ENCODE measurements at regions not wholly inside any gene's neighbourhood (a gene's known extent, or its start where the extent isn't known, plus 50 kb on each side); places are given as distances from the start of the nearest gene placed in this dataset.

- Mint-ChIP-seq H3K36me3 (ENCODE audit: low read depth) (no peaks in the 10 kb centered on the region), H3K27me3 (no peaks in the 10 kb centered on the region), H3K9me3 (no peaks in the 10 kb centered on the region), H3K4me1 (ENCODE audit: low read depth) (peaks cover 30% of the 10 kb centered on the region), H3K4me3 (no peak overlapping the region), H3K27ac (no peak overlapping the region)
- no peak for DNase-seq
Measured at GRCh38 chr3:111286746-111287145, 215.1 kb downstream of the NECTIN3 start.

DNA sequence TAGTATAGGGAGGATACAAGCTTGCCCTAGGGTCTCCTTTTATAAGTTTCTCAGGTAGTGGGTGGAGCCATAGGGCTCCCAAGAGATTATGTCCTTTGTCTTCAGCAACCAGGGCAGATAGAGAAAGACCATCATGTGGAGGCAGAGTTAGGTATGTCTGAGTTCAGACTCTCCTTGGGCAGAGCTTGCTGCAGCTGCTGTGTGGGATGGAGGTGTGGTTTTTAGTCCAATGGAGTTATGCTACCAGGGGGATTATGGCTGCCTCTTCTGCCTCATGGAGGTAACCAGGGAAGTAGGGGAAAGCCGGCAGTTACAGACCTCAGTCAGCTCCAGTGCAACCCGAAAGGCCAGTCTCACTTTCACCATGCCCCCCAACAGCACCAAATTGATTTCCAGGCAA lies 220.5 kb downstream of the NECTIN3 start:
- Mint-ChIP-seq H3K4me3 (no peak overlapping the region), H3K27me3 (no peaks in the 10 kb centered on the region), H3K9me3 (no peaks in the 10 kb centered on the region), H3K4me1 (ENCODE audit: low read depth) (peaks cover 3% of the 10 kb centered on the region), H3K36me3 (ENCODE audit: low read depth) (no peaks in the 10 kb centered on the region), H3K27ac (no peak overlapping the region)
- DNase-seq, result no peak

GRCh38 chr3:111299192-111299615 lies 227.6 kb downstream of the NECTIN3 start:
- no peak overlapping the region for H3K4me3 Mint-ChIP-seq
- DNase-seq, result no peak
- H3K27me3 Mint-ChIP-seq, result no peaks in the 10 kb centered on the region
- no peak overlapping the region for H3K27ac Mint-ChIP-seq
- H3K9me3 Mint-ChIP-seq, result no peaks in the 10 kb centered on the region
- peaks cover 15% of the 10 kb centered on the region for H3K4me1 Mint-ChIP-seq (ENCODE audit: low read depth)
- H3K36me3 Mint-ChIP-seq (ENCODE audit: low read depth), result no peaks in the 10 kb centered on the region

DNA sequence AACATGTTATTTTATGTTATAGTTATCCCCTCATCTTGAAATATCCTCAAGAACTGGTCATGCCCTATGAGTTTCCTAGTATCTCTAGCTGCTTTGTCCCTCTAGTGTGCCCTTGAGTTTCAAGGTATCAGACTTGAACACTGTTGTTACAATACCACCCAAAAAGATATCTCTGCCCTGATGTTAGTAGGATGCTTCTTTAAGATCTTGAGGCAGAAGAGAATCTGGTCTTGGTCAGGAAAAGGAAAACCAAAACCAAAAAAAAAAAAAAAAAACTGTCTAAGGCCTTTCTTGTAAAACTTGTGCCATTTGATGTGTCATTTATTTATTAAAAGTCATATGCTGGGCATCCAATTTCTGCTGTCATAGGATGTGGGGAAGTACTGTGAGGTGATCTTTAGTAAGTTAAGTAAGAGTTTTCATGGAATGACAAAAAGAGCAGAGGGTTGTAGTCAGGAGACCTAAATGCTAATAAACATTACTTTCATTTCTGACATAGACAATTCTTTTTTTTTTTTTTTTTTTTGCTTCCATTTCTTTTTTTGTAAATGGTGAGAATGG lies 229.7 kb downstream of the NECTIN3 start:
- Mint-ChIP-seq H3K27ac (no peak overlapping the region), H3K4me3 (no peak overlapping the region)

DNA sequence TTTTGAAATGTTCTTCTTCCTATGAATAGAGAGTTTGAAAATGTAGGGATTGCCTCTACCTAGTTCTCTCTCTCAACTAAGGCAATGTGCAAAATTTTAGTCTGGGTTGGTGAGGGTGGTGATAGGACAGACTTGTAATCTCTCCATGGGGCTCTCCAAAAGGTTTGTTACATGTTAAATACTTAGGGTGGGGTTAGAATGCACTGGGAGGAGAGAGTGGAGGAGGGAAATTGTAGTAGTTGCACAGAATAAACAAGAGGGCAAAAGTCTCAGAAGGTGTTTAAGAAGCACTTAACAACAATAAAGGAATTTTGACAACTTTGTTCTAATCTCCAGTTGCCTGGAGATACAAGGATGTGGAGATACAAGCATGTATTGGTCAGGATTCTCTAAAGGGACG lies 230.4 kb downstream of the NECTIN3 start:
- Mint-ChIP-seq H3K9me3 (no peaks in the 10 kb centered on the region), H3K4me1 (ENCODE audit: low read depth) (peaks cover 12% of the 10 kb centered on the region), H3K27me3 (no peaks in the 10 kb centered on the region), H3K36me3 (ENCODE audit: low read depth) (no peaks in the 10 kb centered on the region), H3K4me3 (no peak overlapping the region), H3K27ac (no peak overlapping the region)
- no peak for DNase-seq

More for the DNA sequence above, 229.7 kb downstream of the NECTIN3 start:
- DNase-seq, result no peak
- H3K4me1 Mint-ChIP-seq (ENCODE audit: low read depth), result peaks cover 15% of the 10 kb centered on the region
- H3K27me3 Mint-ChIP-seq, result no peaks in the 10 kb centered on the region
- H3K9me3 Mint-ChIP-seq, result no peaks in the 10 kb centered on the region
- no peaks in the 10 kb centered on the region for H3K36me3 Mint-ChIP-seq (ENCODE audit: low read depth)

GRCh38 chr3:111303760-111304159 lies 232.1 kb downstream of the NECTIN3 start:
- Mint-ChIP-seq H3K9me3 (no peaks in the 10 kb centered on the region), H3K27ac (no peak overlapping the region), H3K4me3 (no peak overlapping the region), H3K27me3 (no peaks in the 10 kb centered on the region), H3K4me1 (ENCODE audit: low read depth) (peaks cover 12% of the 10 kb centered on the region), H3K36me3 (ENCODE audit: low read depth) (no peaks in the 10 kb centered on the region)
- no peak for DNase-seq

- Mint-ChIP-seq H3K4me3 (no peak overlapping the region), H3K27ac (no peak overlapping the region), H3K4me1 (ENCODE audit: low read depth) (peaks cover 3% of the 10 kb centered on the region), H3K27me3 (no peaks in the 10 kb centered on the region), H3K9me3 (no peaks in the 10 kb centered on the region), H3K36me3 (ENCODE audit: low read depth) (no peaks in the 10 kb centered on the region)
- DNase-seq, result no peak
Measured at GRCh38 chr3:111307676-111308075, 234.3 kb upstream of the CD96 start.

GRCh38 chr3:111311126-111311525 lies 230.9 kb upstream of the CD96 start:
- Mint-ChIP-seq H3K4me3 (no peak overlapping the region), H3K27ac (peak overlapping the region; percentile 20), H3K4me1 (ENCODE audit: low read depth) (peaks cover 2% of the 10 kb centered on the region), H3K9me3 (no peaks in the 10 kb centered on the region), H3K27me3 (no peaks in the 10 kb centered on the region), H3K36me3 (ENCODE audit: low read depth) (no peaks in the 10 kb centered on the region)
- no peak for DNase-seq

GRCh38 chr3:111311709-111312235 lies 230.2 kb upstream of the CD96 start:
- DNase-seq, result no peak
- peak overlapping the region; percentile 26 for H3K27ac Mint-ChIP-seq

GRCh38 chr3:111314181-111314873 lies 227.7 kb upstream of the CD96 start:
- H3K9me3 Mint-ChIP-seq, result no peaks in the 10 kb centered on the region
- no peak for DNase-seq
- H3K4me1 Mint-ChIP-seq (ENCODE audit: low read depth), result peaks cover 2% of the 10 kb centered on the region
- H3K36me3 Mint-ChIP-seq (ENCODE audit: low read depth), result no peaks in the 10 kb centered on the region
- no peak overlapping the region for H3K4me3 Mint-ChIP-seq
- H3K27me3 Mint-ChIP-seq, result no peaks in the 10 kb centered on the region
- H3K27ac Mint-ChIP-seq, result no peak overlapping the region

More at GRCh38 chr3:111311709-111312235, 230.2 kb upstream of the CD96 start:
- H3K36me3 Mint-ChIP-seq (ENCODE audit: low read depth), result no peaks in the 10 kb centered on the region
- H3K4me1 Mint-ChIP-seq (ENCODE audit: low read depth), result peaks cover 2% of the 10 kb centered on the region
- H3K9me3 Mint-ChIP-seq, result no peaks in the 10 kb centered on the region
- no peak overlapping the region for H3K4me3 Mint-ChIP-seq
- H3K27me3 Mint-ChIP-seq, result no peaks in the 10 kb centered on the region

- Mint-ChIP-seq H3K36me3 (ENCODE audit: low read depth) (no peaks in the 10 kb centered on the region), H3K27me3 (no peaks in the 10 kb centered on the region), H3K4me1 (ENCODE audit: low read depth) (peaks cover 1% of the 10 kb centered on the region), H3K4me3 (no peak overlapping the region), H3K27ac (no peak overlapping the region), H3K9me3 (no peaks in the 10 kb centered on the region)
- DNase-seq, result no peak
Measured at GRCh38 chr3:111314898-111315297, 227.1 kb upstream of the CD96 start.

DNA sequence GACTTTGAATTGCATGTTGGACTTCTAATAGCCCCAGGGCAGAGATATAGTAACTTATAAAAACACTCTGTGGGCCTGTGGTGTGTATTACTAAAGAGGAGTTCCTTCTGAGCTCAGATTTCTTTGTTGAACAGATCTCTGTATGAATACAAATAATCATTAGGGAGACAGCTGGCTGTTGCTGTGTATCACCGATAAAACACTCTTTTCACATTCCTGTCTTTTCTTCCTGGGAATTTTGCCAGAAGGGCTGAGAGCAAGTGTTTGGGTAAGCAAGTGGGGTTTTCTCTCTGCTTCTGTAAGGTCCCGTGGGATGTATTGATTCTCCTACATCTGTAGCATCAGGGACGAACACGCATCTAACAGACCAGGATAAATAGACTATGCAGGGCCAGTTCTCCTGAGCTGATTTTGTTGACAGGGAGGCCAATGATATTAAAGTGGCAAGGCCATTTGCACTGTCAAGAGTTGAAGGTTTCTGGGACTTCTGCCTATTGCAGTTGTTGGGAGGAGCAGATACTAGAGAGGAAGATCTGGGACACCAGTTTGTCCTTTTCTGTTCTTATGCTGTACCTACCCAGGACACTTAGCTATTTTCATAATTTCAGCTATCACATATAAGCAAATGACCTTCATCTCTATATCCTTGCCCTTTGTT lies 225.9 kb upstream of the CD96 start:
- Mint-ChIP-seq H3K27ac (no peak overlapping the region), H3K4me3 (no peak overlapping the region), H3K4me1 (ENCODE audit: low read depth) (peaks cover 2% of the 10 kb centered on the region), H3K27me3 (no peaks in the 10 kb centered on the region), H3K36me3 (ENCODE audit: low read depth) (no peaks in the 10 kb centered on the region), H3K9me3 (no peaks in the 10 kb centered on the region)
- no peak for DNase-seq

- Mint-ChIP-seq H3K36me3 (ENCODE audit: low read depth) (no peaks in the 10 kb centered on the region), H3K4me1 (ENCODE audit: low read depth) (peaks cover 8% of the 10 kb centered on the region), H3K9me3 (no peaks in the 10 kb centered on the region), H3K27ac (no peak overlapping the region), H3K4me3 (no peak overlapping the region), H3K27me3 (no peaks in the 10 kb centered on the region)
- DNase-seq, result no peak
Measured at GRCh38 chr3:111318289-111318688, 223.7 kb upstream of the CD96 start.

GRCh38 chr3:111319598-111319997 lies 222.4 kb upstream of the CD96 start:
- H3K4me3 Mint-ChIP-seq, result no peak overlapping the region
- H3K27ac Mint-ChIP-seq, result no peak overlapping the region
- H3K27me3 Mint-ChIP-seq, result no peaks in the 10 kb centered on the region
- H3K4me1 Mint-ChIP-seq (ENCODE audit: low read depth), result peaks cover 21% of the 10 kb centered on the region
- H3K36me3 Mint-ChIP-seq (ENCODE audit: low read depth), result no peaks in the 10 kb centered on the region
- no peaks in the 10 kb centered on the region for H3K9me3 Mint-ChIP-seq
- no peak for DNase-seq

DNA sequence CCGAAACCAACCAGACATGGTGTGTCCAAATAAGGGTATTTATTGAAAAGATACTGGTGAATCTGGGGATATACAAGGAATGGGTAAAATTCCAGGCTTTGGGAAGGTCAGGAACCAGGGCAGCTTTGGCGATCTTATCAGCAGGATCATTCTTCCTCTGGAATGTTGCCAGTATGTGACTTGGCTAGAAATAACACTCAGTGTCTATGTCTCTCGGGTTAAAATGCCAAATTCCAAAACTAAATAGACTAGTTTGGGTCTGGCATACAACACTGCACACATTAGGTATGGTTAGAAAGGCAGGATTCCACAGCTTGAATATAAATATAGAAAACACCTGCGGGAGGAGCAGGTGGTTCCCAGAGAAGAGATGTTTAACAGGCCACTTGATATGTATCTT lies 220.2 kb upstream of the CD96 start:
- H3K9me3 Mint-ChIP-seq, result peaks cover 3% of the 10 kb centered on the region
- peaks cover 42% of the 10 kb centered on the region for H3K4me1 Mint-ChIP-seq (ENCODE audit: low read depth)
- no peak for DNase-seq
- no peaks in the 10 kb centered on the region for H3K36me3 Mint-ChIP-seq (ENCODE audit: low read depth)
- no peaks in the 10 kb centered on the region for H3K27me3 Mint-ChIP-seq
- H3K27ac Mint-ChIP-seq, result no peak overlapping the region
- H3K4me3 Mint-ChIP-seq, result no peak overlapping the region

All from activated T-cell treated with anti-CD3 and anti-CD28 coated beads, Interleukin-2, amount 50 U/mL, for 24 hours (primary cell).